ENCODE measurements at regions not wholly inside any gene's neighbourhood (a gene's known extent, or its start where the extent isn't known, plus 50 kb on each side); places are given as distances from the start of the nearest gene placed in this dataset.

- TF ChIP-seq POLR2A (IDR thresholded peaks at IDR 0.05) (no peak), POLR2AphosphoS5 (IDR thresholded peaks at IDR 0.05) (no peak), CTCF (IDR thresholded peaks at IDR 0.05) (no peak), EP300 (IDR thresholded peaks at IDR 0.05) (no peak)
These were observed 88.9 kb upstream of the SERPINE2 start for GRCh38 chr2:224127871-224128501.

Data from suprapubic skin (tissue), 4 donors.